Fibroblast of lung (primary cell): ENCODE measurements at regions not wholly inside any gene's neighbourhood (a gene's known extent, or its start where the extent isn't known, plus 50 kb on each side); places are given as distances from the start of the nearest gene placed in this dataset.

ENCODE experiments used
- DNase-seq, 2 donors: peaks; one replicate each; pipeline versions ENCODE4 v3.0.0 to v3.0.0-alpha.2; 2010; ENCODE audit warnings: low read depth in 2 of 2
- H2AFZ ChIP-seq: 2 replicates; pipeline ENCODE4 v1.5.1; 2012; ENCODE audit warnings: low read length, control low read depth, inconsistent platforms
- H3K27ac ChIP-seq: 2 replicates; pipeline ENCODE4 v1.5.1; 2011; ENCODE audit warnings: low read length, control low read depth; ENCODE audit not compliant: insufficient read depth
- H3K27me3 ChIP-seq: 2 replicates; pipeline ENCODE4 v1.5.1; 2011; ENCODE audit warnings: mild to moderate bottlenecking, low read length; ENCODE audit not compliant: control insufficient read depth, insufficient read depth
- H3K36me3 ChIP-seq: 2 replicates; pipeline ENCODE4 v1.5.1; 2011; ENCODE audit warnings: low read length; ENCODE audit not compliant: control insufficient read depth, insufficient read depth
- H3K4me1 ChIP-seq: 2 replicates; pipeline ENCODE4 v1.5.1; 2011; ENCODE audit warnings: low read length; ENCODE audit not compliant: control insufficient read depth, insufficient read depth; ENCODE audit errors: extremely low read depth
- H3K4me2 ChIP-seq: 2 replicates; pipeline ENCODE4 v1.5.1; 2011; ENCODE audit warnings: low read length, control low read depth; ENCODE audit not compliant: insufficient read depth; ENCODE audit errors: extremely low read depth
- H3K4me3 ChIP-seq, 4 experiments: fragments of 200-600 bp in 1 of 4; sonication (generic) in 1 of 4; replicated peaks in 1 of 4; 2 replicates each; pipeline ENCODE4 v1.5.1; 2011 to 2016; ENCODE audit warnings: low read length in 4 of 4, low read depth in 3 of 4, mild to moderate bottlenecking in 3 of 4, control low read depth in 2 of 4, inconsistent platforms in 1 of 4, mixed read lengths in 1 of 4; ENCODE audit not compliant: insufficient read depth in 1 of 4; ENCODE audit errors: control extremely low read depth in 1 of 4
- H3K79me2 ChIP-seq: 2 replicates; pipeline ENCODE4 v1.5.1; 2012; ENCODE audit warnings: mild to moderate bottlenecking, low read length, inconsistent platforms; ENCODE audit not compliant: control insufficient read depth, insufficient read depth
- H3K9ac ChIP-seq: 2 replicates; pipeline ENCODE4 v1.5.1; 2011; ENCODE audit warnings: mild to moderate bottlenecking, low read length, control low read depth; ENCODE audit not compliant: insufficient read depth
- H3K9me3 ChIP-seq: 2 replicates; pipeline ENCODE4 v1.5.1; 2012; ENCODE audit warnings: low read depth, low read length; ENCODE audit not compliant: control insufficient read depth, insufficient read depth
- H4K20me1 ChIP-seq: 2 replicates; pipeline ENCODE4 v1.5.1; 2011; ENCODE audit warnings: low read length; ENCODE audit not compliant: control insufficient read depth, insufficient read depth; ENCODE audit errors: extremely low read depth
- EZH2 ChIP-seq: IDR thresholded peaks from 2 replicates; pipeline ENCODE4 v1.5.1; 2012; ENCODE audit warnings: low read length, control low read depth, mild to moderate bottlenecking; ENCODE audit errors: missing control alignments
- TF ChIP-seq, protein P1 (sequence below), 2 donors: IDR thresholded peaks in 1 of 2; conservative IDR thresholded peaks in 1 of 2; 1 replicate in 1 of 2; 2 replicates in 1 of 2; pipeline ENCODE4 v1.5.1; 2011 to 2012; ENCODE audit warnings: low read length in 2 of 2, control low read depth in 1 of 2, inconsistent platforms in 1 of 2, low read depth in 1 of 2, mild to moderate bottlenecking in 1 of 2

- H3K9ac ChIP-seq, result no peak overlapping the region
- H3K9me3 ChIP-seq, result no peaks in the 10 kb centered on the region
- no peaks in the 10 kb centered on the region for H3K36me3 ChIP-seq
- H3K79me2 ChIP-seq, result no peaks in the 10 kb centered on the region
- H3K4me3 ChIP-seq, result no peak overlapping the region
- no peak overlapping the region for H2AFZ ChIP-seq
- H3K27ac ChIP-seq, result no peak overlapping the region
- H3K4me2 ChIP-seq, result no peak overlapping the region
- no peak for DNase-seq
- no peaks in the 10 kb centered on the region for H4K20me1 ChIP-seq
- TF ChIP-seq EZH2, result no peak
- no peaks in the 10 kb centered on the region for H3K4me1 ChIP-seq
- no peaks in the 10 kb centered on the region for H3K27me3 ChIP-seq
Observed at GRCh38 chr10:111990734-111991133, 192.8 kb downstream of the GPAM start.

GRCh38 chr10:111993321-111993720 is 190.2 kb downstream of the GPAM start:
- Histone ChIP-seq H3K36me3 (no peaks in the 10 kb centered on the region), H3K4me3 (no peak overlapping the region), H3K9ac (no peak overlapping the region), H3K27me3 (no peaks in the 10 kb centered on the region), H3K4me1 (no peaks in the 10 kb centered on the region), H4K20me1 (no peaks in the 10 kb centered on the region), H3K4me2 (no peak overlapping the region), H3K27ac (no peak overlapping the region), H3K79me2 (no peaks in the 10 kb centered on the region), H2AFZ (no peak overlapping the region), H3K9me3 (no peaks in the 10 kb centered on the region)
- TF ChIP-seq, protein P1, sequence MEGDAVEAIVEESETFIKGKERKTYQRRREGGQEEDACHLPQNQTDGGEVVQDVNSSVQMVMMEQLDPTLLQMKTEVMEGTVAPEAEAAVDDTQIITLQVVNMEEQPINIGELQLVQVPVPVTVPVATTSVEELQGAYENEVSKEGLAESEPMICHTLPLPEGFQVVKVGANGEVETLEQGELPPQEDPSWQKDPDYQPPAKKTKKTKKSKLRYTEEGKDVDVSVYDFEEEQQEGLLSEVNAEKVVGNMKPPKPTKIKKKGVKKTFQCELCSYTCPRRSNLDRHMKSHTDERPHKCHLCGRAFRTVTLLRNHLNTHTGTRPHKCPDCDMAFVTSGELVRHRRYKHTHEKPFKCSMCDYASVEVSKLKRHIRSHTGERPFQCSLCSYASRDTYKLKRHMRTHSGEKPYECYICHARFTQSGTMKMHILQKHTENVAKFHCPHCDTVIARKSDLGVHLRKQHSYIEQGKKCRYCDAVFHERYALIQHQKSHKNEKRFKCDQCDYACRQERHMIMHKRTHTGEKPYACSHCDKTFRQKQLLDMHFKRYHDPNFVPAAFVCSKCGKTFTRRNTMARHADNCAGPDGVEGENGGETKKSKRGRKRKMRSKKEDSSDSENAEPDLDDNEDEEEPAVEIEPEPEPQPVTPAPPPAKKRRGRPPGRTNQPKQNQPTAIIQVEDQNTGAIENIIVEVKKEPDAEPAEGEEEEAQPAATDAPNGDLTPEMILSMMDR (conservative IDR thresholded peaks at IDR 0.05 in 1 of 2, IDR thresholded peaks at IDR 0.05 in 1 of 2; ENCODE audit: low read depth in 1 of 2, low read length in 2 of 2), result no peak
- TF ChIP-seq EZH2, result no peak
- DNase-seq, result no peak

DNA sequence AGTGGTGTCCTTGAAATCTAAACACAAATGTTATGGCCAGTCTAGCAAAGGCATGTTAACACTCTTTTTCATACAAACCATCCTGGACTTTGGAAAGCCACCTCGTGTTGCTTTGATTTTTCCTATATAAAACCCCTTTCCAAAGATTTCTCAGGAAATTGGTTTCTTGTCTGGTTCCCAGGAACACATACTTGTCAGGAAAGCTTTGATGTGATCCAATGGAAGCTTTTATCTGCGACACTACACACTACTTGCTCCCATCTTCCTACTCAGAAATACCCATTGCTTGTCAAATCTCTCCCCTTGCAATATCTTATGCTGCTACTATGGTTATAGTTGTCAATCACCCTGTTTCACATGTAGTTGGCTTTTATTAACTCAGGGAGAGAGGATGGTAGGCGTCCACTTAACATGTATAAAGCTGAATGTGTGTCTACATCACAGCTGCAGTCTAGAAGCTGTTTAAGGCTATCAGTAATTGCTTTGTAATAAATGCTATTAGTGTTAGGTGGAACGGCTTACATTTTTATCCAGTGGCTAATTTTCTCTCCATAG is 189.6 kb downstream of the GPAM start:
- Histone ChIP-seq H4K20me1 (no peaks in the 10 kb centered on the region), H3K36me3 (no peaks in the 10 kb centered on the region), H3K27ac (no peak overlapping the region), H3K4me1 (no peaks in the 10 kb centered on the region), H3K9ac (no peak overlapping the region), H3K79me2 (no peaks in the 10 kb centered on the region), H3K27me3 (no peaks in the 10 kb centered on the region), H3K4me2 (no peak overlapping the region), H3K9me3 (no peaks in the 10 kb centered on the region), H2AFZ (no peak overlapping the region), H3K4me3 (no peak overlapping the region)
- TF ChIP-seq EZH2, result no peak
- TF ChIP-seq, protein P1 (conservative IDR thresholded peaks at IDR 0.05 in 1 of 2, IDR thresholded peaks at IDR 0.05 in 1 of 2; ENCODE audit: low read depth in 1 of 2, low read length in 2 of 2), result no peak
- DNase-seq, result no peak
